GM20000 (cell line): ENCODE measurements at regions not wholly inside any gene's neighbourhood (a gene's known extent, or its start where the extent isn't known, plus 50 kb on each side); places are given as distances from the start of the nearest gene placed in this dataset.
"Not testable (repeated sequence)": the region's sequence is repeated elsewhere in the genome, so short reads cannot be mapped to it uniquely, and the experiment has no call there.

Experiments
- DNase-seq: peaks from one replicate; pipeline ENCODE4 v3.0.0; 2012; ENCODE audit warnings: low spot score
- TF ChIP-seq, protein P1 (sequence below): IDR thresholded peaks from 2 replicates; pipeline ENCODE4 v1.5.1; 2012; ENCODE audit warnings: mild to moderate bottlenecking, control low read depth; ENCODE audit errors: extremely low read depth, missing control alignments

DNA sequence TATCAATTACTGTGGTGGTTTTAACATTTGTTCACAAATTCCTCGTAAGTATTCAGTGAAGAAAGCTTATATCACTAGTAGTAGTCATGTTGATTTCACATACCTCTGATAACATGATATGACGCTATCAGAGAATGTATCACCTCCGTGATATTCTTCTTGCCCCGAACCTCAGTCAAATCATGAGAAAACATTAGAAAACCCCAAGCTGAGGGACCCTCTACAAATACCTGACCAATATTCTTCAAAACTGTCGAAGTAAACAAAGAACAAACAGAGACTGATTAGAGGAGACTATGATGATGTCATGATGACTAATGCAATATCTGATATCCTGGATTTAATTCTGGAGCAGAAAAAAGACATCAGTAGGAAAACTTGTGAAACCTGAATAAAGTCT, 85.6 kb upstream of the SPOPL start:
- DNase-seq, result no peak

DNA sequence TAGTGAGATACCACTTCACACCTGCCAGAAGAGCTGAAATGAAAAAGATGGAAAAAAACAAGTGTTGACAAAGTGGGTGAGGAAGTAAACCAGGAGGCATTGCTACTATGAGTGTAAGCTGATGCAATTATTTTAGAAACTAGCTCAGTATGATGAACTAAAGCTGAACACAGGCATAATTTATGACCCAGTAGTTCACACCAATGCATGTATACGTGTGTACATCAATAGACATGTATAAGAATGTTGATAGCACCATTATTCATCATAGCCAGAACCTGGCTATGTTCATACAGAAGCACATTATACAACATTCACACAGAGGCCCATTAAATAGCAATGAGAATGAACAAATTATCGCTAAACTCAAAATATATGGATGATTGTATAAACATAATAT, 83.1 kb upstream of the SPOPL start:
- DNase-seq, result no peak
- TF ChIP-seq, protein P1, sequence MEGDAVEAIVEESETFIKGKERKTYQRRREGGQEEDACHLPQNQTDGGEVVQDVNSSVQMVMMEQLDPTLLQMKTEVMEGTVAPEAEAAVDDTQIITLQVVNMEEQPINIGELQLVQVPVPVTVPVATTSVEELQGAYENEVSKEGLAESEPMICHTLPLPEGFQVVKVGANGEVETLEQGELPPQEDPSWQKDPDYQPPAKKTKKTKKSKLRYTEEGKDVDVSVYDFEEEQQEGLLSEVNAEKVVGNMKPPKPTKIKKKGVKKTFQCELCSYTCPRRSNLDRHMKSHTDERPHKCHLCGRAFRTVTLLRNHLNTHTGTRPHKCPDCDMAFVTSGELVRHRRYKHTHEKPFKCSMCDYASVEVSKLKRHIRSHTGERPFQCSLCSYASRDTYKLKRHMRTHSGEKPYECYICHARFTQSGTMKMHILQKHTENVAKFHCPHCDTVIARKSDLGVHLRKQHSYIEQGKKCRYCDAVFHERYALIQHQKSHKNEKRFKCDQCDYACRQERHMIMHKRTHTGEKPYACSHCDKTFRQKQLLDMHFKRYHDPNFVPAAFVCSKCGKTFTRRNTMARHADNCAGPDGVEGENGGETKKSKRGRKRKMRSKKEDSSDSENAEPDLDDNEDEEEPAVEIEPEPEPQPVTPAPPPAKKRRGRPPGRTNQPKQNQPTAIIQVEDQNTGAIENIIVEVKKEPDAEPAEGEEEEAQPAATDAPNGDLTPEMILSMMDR, result no peak

More for the DNA sequence above, 85.6 kb upstream of the SPOPL start:
- TF ChIP-seq, protein P1, result no peak

DNA sequence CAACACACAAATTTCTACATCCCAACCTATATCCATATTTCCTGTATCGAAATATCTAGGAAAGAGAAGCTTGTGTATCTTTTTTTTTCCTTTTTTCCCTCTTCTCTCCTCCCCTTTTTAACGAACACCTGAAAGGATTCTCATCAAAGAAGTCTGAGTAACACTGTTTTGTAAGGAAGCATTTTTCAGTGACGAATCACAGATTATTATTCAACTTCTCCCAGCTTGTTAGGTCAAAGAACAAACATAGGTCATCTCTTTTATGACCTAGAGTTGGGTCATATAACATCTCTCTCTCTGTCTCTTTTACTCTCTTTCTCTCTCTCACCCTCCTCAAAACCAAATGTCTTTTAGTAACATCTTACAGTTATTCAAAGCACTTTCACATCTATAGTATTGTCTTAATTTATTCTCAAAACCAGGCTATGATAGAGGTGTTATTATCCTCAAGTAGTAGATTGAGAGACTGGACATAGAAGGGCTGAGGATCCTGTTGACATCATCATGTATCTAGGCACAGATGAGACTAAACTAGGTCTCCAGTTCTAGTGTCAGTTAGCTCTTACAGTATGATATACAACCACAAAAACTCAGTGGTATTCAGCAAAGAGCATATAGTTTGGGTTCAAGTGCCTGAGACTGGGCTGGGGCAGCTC, 80.1 kb upstream of the SPOPL start:
- no peak for DNase-seq
- TF ChIP-seq, protein P1, result no peak

DNA sequence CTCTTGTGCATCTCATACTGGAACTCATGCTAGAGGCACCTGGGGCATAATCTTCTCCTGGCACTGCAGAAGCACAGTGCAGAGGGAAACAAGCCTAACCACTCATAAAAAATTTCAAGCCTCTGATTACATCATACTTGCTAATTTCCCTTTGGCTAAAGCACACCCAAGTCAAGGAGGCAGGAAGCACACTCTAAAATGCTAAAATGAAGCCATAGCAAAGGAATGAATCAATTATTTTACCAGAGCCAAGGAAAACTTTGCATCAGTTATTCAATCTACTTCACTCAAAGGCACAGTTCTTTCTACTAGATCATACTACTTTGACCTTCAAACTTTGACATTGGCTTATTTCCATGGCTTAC, 79.6 kb upstream of the SPOPL start:
- no peak for DNase-seq
- TF ChIP-seq, protein P1, result no peak

DNA sequence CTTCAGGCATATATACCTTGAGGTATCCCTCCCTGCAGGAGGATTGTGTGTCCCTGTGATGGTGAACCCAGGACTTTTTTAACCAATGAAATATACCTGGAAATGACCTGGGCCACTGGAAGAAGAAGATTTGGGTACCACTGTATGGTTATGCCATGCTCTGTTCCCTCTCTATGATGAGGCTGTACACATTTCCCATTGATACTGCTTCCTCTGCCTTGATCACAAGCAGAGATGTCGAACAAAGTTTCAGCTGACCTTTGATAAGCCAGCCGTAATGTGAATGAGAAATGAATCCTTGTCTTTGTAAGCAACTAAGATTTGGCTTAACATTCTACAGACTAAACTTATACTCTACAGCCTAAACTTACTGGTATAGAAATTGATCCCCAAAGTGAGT, 78.4 kb upstream of the SPOPL start:
- no peak for DNase-seq
- TF ChIP-seq, protein P1, result no peak

DNA sequence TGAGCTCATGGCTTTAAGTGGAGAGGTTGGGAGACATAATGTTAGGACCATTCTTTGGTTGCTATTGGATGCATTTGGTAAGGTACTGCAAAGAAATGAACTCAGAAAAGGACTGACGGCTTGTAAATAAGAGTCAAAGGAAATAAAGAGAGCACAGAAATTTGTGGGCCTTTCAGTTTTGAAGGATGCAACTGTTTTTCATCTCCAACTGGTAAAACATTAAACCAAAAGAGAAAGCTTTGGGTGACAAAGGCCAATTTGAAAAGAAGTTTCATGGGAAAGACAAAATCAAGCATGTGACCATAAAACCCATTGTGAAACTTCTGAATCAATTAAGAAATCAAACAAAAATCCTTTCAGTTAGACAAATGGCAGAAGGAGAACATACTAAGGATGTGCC, 77.8 kb upstream of the SPOPL start:
- DNase-seq, result no peak
- TF ChIP-seq, protein P1, result no peak

DNA sequence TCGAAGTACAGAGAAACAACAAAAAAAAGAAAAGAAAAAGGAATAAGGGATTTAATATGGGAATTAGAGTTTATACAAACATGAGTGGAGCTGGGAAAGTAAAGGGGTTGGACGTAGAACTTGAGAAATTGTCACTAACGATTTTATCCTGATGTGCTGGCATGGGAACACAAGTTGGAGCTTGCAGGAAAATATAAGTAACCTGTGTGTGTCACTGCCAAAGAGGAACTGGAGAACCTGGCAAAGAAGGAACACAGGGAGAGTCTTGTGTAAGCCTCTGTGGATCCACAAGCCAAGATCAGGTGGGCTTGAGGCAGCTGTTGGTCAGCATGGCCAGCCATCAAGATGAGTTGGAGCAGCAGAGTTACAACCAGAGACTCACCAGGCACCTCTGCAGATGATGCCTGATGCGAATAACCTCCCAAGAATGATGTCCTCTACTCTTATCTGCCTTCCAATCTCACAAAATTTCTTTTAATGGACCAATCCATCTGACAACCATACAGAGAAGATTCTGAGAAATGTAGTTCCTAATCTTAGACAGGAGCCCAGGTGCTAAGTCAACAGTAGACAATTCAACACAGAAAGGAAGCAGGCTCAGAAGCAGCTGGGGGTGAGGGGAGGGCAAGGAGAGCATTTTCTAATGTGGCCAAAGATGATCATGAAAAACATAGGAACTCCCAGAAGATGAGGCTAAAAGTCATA, 77.0 kb upstream of the SPOPL start:
- TF ChIP-seq, protein P1, result no peak
- no peak for DNase-seq

DNA sequence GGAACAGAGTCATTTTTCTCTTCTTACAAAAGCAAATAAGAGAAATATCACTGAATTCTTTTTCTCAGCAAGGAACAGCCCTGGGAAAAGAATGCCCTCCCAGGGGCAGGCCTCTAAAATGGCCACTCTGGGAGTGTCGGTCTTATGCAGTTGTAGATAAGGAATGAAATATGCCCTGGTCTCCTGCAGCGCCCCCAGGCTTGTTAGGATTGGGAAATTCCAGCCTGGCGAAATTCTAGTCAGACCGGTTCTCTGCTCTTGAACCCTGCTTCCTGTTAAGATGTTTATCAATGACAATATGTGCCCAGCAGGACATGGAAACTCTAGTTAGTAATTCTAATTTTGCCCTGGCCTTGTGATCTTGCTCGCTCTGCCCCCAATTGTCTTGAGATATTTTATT, 75.5 kb upstream of the SPOPL start:
- not testable (repeated sequence) for DNase-seq
